H1 (cell line): ENCODE measurements at regions not wholly inside any gene's neighbourhood (a gene's known extent, or its start where the extent isn't known, plus 50 kb on each side); places are given as distances from the start of the nearest gene placed in this dataset.

ENCODE experiments used
- CTCF ChIA-PET: fragments of 300-600 bp; sonication (Branson Sonifier 250); formaldehyde crosslinking; loops from one replicate; lab custom pipeline; 2021; ENCODE audit not compliant: partially characterized antibody; lab: Charles Lee
- POLR2A ChIA-PET: fragments of 300-600 bp; sonication (Branson Sonifier 250); formaldehyde crosslinking; loops from one replicate; lab custom pipeline; 2021; ENCODE audit warnings: inconsistent platforms; ENCODE audit not compliant: partially characterized antibody; lab: Charles Lee
- DNase-seq, 2 experiments: peaks; one replicate each; pipeline versions ENCODE4 v3.0.0 to v3.0.0-alpha.2; 2010 to 2022; ENCODE audit warnings: low spot score in 2 of 2, low read depth in 1 of 2, mixed read lengths in 1 of 2
- FAIRE-seq: peaks from 2 replicates; lab custom pipeline; 2011; peaks lifted over from hg19 to GRCh38; lab: Jason Lieb, UNC
- H2AFZ ChIP-seq: 2 replicates; pipeline ENCODE4 v1.8.1; 2012; ENCODE audit warnings: low read length, inconsistent platforms
- H2AK5ac ChIP-seq: 2 replicates; pipeline ENCODE4 v1.6.1; 2013; ENCODE audit warnings: low read depth, low read length
- H2BK120ac ChIP-seq: replicated peaks from 2 replicates; pipeline ENCODE3; 2013; ENCODE audit warnings: low read depth, low read length, inconsistent platforms
- H2BK12ac ChIP-seq: 2 replicates; pipeline ENCODE4 v1.6.1; 2013; ENCODE audit warnings: low read depth, low read length
- H2BK15ac ChIP-seq: 2 replicates; pipeline ENCODE4 v1.6.1; 2013; ENCODE audit warnings: low read length
- H2BK20ac ChIP-seq: 2 replicates; pipeline ENCODE4 v1.6.1; 2013; ENCODE audit warnings: low read length
- H2BK5ac ChIP-seq: 2 replicates; pipeline ENCODE4 v1.6.1; 2013; ENCODE audit warnings: low read depth, low read length
- H3K14ac ChIP-seq: 2 replicates; pipeline ENCODE4 v1.6.1; 2013; ENCODE audit warnings: inconsistent platforms; ENCODE audit not compliant: insufficient read length
- H3K18ac ChIP-seq: 2 replicates; pipeline ENCODE4 v1.6.1; 2013; ENCODE audit warnings: low read length; ENCODE audit errors: extremely low read depth
- H3K23ac ChIP-seq: 2 replicates; pipeline ENCODE4 v1.6.1; 2013; ENCODE audit warnings: inconsistent platforms; ENCODE audit not compliant: insufficient read length
- H3K23me2 ChIP-seq: 2 replicates; pipeline ENCODE4 v1.6.1; 2013; ENCODE audit warnings: low read depth, low read length
- H3K27ac ChIP-seq: 2 replicates; pipeline ENCODE4 v1.6.1; 2011; ENCODE audit warnings: low read depth, low read length, inconsistent platforms
- H3K27me3 ChIP-seq, 4 experiments: replicated peaks in 1 of 4; 1 replicate in 1 of 4; 2 replicates in 3 of 4; pipeline versions ENCODE4 v1.6.1 to v1.8.1; 2011 to 2013; ENCODE audit warnings: low read length in 3 of 4, mild to moderate bottlenecking in 3 of 4, inconsistent platforms in 2 of 4, mixed read lengths in 2 of 4, moderate library complexity in 1 of 4; ENCODE audit not compliant: control insufficient read depth in 3 of 4, insufficient read depth in 3 of 4; ENCODE audit errors: extremely low read depth in 1 of 4
- H3K36me3 ChIP-seq, 4 experiments: 2 replicates each; pipeline versions ENCODE4 v1.6.1 to v1.8.1; 2011 to 2013; ENCODE audit warnings: mild to moderate bottlenecking in 4 of 4, low read length in 3 of 4, moderate library complexity in 2 of 4, control low read depth in 1 of 4, inconsistent platforms in 1 of 4; ENCODE audit not compliant: insufficient read depth in 4 of 4, control insufficient read depth in 2 of 4
- H3K4ac ChIP-seq: replicated peaks from 2 replicates; pipeline ENCODE3; 2013; ENCODE audit warnings: low read length, low read depth, mixed read lengths, inconsistent platforms; ENCODE audit not compliant: insufficient read length
- H3K4me1 ChIP-seq, 4 experiments: replicated peaks in 1 of 4; 1 replicate in 1 of 4; 2 replicates in 3 of 4; pipeline versions ENCODE4 v1.6.1 to v1.8.1; 2011 to 2013; ENCODE audit warnings: low read length in 3 of 4, inconsistent platforms in 2 of 4, mixed read lengths in 1 of 4; ENCODE audit not compliant: insufficient read depth in 4 of 4, control insufficient read depth in 3 of 4
- H3K4me2 ChIP-seq, 2 experiments: 2 replicates each; pipeline versions ENCODE4 v1.6.1 to v1.8.1; 2011 to 2013; ENCODE audit warnings: low read depth in 2 of 2, low read length in 2 of 2, control low read depth in 1 of 2, inconsistent platforms in 1 of 2, mild to moderate bottlenecking in 1 of 2; ENCODE audit not compliant: insufficient read depth in 1 of 2
- H3K4me3 ChIP-seq, 4 experiments: fragments of 200-600, 300-600 bp in 1 of 4; sonication (generic), shearing (Covaris generic), sonication (Bioruptor Twin) in 1 of 4; 2 replicates each; pipeline versions ENCODE4 v1.5.1 to v1.8.1; 2011 to 2016; ENCODE audit warnings: low read length in 4 of 4, low read depth in 3 of 4, control low read depth in 2 of 4, inconsistent platforms in 2 of 4, mild to moderate bottlenecking in 2 of 4, mixed read lengths in 1 of 4, moderate library complexity in 1 of 4; ENCODE audit not compliant: insufficient read depth in 2 of 4; ENCODE audit errors: extremely low read depth in 1 of 4
- H3K56ac ChIP-seq: replicated peaks from 2 replicates; pipeline ENCODE3; 2013; ENCODE audit warnings: low read depth, mild to moderate bottlenecking, mixed read lengths, low read length, inconsistent platforms; ENCODE audit not compliant: insufficient read length
- H3K79me1 ChIP-seq: 2 replicates; pipeline ENCODE4 v1.6.1; 2013; ENCODE audit warnings: low read depth, low read length, control low read depth
- H3K79me2 ChIP-seq, 2 experiments: 2 replicates each; pipeline versions ENCODE4 v1.6.1 to v1.8.1; 2012 to 2013; ENCODE audit warnings: low read length in 2 of 2, mild to moderate bottlenecking in 2 of 2, inconsistent platforms in 1 of 2; ENCODE audit not compliant: insufficient read depth in 2 of 2, control insufficient read depth in 1 of 2
- H3K9ac ChIP-seq, 4 experiments: replicated peaks in 1 of 4; 1 replicate in 1 of 4; 2 replicates in 3 of 4; pipeline versions ENCODE4 v1.6.1 to v1.8.1; 2011 to 2013; ENCODE audit warnings: low read depth in 3 of 4, low read length in 3 of 4, control low read depth in 2 of 4, mild to moderate bottlenecking in 2 of 4, moderate library complexity in 2 of 4, inconsistent platforms in 1 of 4; ENCODE audit errors: extremely low read depth in 1 of 4
- H3K9me3 ChIP-seq, 2 experiments: 2 replicates each; pipeline versions ENCODE4 v1.6.1 to v1.8.1; 2012 to 2013; ENCODE audit warnings: mild to moderate bottlenecking in 2 of 2, moderate library complexity in 2 of 2, control low read depth in 1 of 2, inconsistent platforms in 1 of 2, low read depth in 1 of 2, low read length in 1 of 2, mixed read lengths in 1 of 2; ENCODE audit not compliant: insufficient read depth in 2 of 2
- H4K20me1 ChIP-seq, 2 experiments: replicated peaks in 1 of 2; 2 replicates each; pipeline versions ENCODE3 to v1.8.1; 2011 to 2013; ENCODE audit warnings: inconsistent platforms in 2 of 2, low read length in 2 of 2, mild to moderate bottlenecking in 1 of 2; ENCODE audit not compliant: insufficient read depth in 2 of 2, control insufficient read depth in 1 of 2
- H4K5ac ChIP-seq: 2 replicates; pipeline ENCODE4 v1.6.1; 2013; ENCODE audit warnings: low read length, low read depth, mixed read lengths, inconsistent platforms; ENCODE audit not compliant: insufficient read length
- H4K8ac ChIP-seq: 2 replicates; pipeline ENCODE4 v1.8.0; 2013; ENCODE audit warnings: mild to moderate bottlenecking, moderate library complexity, low read length, inconsistent platforms; ENCODE audit not compliant: insufficient read depth; ENCODE audit errors: extremely low read depth
- H4K91ac ChIP-seq: replicated peaks from 2 replicates; pipeline ENCODE3; 2013; ENCODE audit warnings: low read length, mixed read lengths, inconsistent platforms; ENCODE audit not compliant: insufficient read length
- ATF3 ChIP-seq: IDR thresholded peaks from 2 replicates; pipeline ENCODE4 v1.6.1; 2011; ENCODE audit warnings: low read depth, mild to moderate bottlenecking, low read length; ENCODE audit not compliant: insufficient read depth
- CHD1 ChIP-seq: IDR thresholded peaks from 2 replicates; pipeline ENCODE4 v1.6.1; 2012; ENCODE audit warnings: low read depth, low read length, improper control_type of control experiment
- EZH2 ChIP-seq: fragments of 200-600 bp; sonication (generic); IDR thresholded peaks from 2 replicates; pipeline ENCODE4 v1.7.1; 2012; ENCODE audit warnings: low read depth, mild to moderate bottlenecking, moderate library complexity, low read length, inconsistent platforms; ENCODE audit not compliant: severe bottlenecking
- HDAC2 ChIP-seq, 2 experiments: fragments of 300-600 bp in 1 of 2; sonication (generic) in 1 of 2; IDR thresholded peaks; 2 replicates each; pipeline ENCODE4 v1.6.1; 2011 to 2012; ENCODE audit warnings: low read depth in 2 of 2, low read length in 2 of 2, mild to moderate bottlenecking in 2 of 2, moderate library complexity in 2 of 2, borderline replicate concordance in 1 of 2, inconsistent platforms in 1 of 2
- JUN ChIP-seq: IDR thresholded peaks from 2 replicates; pipeline ENCODE4 v1.6.1; 2011; ENCODE audit warnings: low read depth, mild to moderate bottlenecking, improper control_type of control experiment, low read length
- KDM5A ChIP-seq: fragments of 200-600 bp; IDR thresholded peaks from 2 replicates; pipeline ENCODE4 v1.7.1; 2012; ENCODE audit warnings: mild to moderate bottlenecking, low read length, inconsistent platforms, mixed read lengths
- RBBP5 ChIP-seq: IDR thresholded peaks from 2 replicates; pipeline ENCODE4 v1.7.1; 2012; ENCODE audit warnings: low read depth, mild to moderate bottlenecking, inconsistent platforms, low read length, moderate library complexity, borderline replicate concordance
- TBP ChIP-seq: IDR thresholded peaks from 2 replicates; pipeline ENCODE4 v1.6.1; 2011; ENCODE audit warnings: low read depth, low read length, improper control_type of control experiment
- USF2 ChIP-seq: IDR thresholded peaks from 2 replicates; pipeline ENCODE4 v1.6.1; 2011; ENCODE audit warnings: low read length, improper control_type of control experiment
- YY1 ChIP-seq: IDR thresholded peaks from 2 replicates; pipeline ENCODE4 v1.6.1; 2011; ENCODE audit warnings: low read depth, mild to moderate bottlenecking, low read length
- WGBS, 2 experiments: shearing (Covaris generic) in 1 of 2; methylation state at CpG; one replicate each; pipeline versions ENCODE4 v1.1.6 to v1.1.7; 2013 to 2015; ENCODE audit warnings: low lambda C conversion rate in 2 of 2, mixed read lengths in 2 of 2, inconsistent platforms in 1 of 2, low coverage in 1 of 2, missing lambda C conversion rate in 1 of 2; ENCODE audit not compliant: insufficient replicate concordance in 2 of 2, insufficient coverage in 1 of 2, insufficient read length in 1 of 2; ENCODE audit errors: extremely low coverage in 1 of 2, missing lambda C conversion rate in 1 of 2; 5-methylcytosine and 5-hydroxymethylcytosine counted together
- TF ChIP-seq, protein P1 (sequence below): IDR thresholded peaks from 2 replicates; pipeline ENCODE4 v1.6.1; 2012; ENCODE audit warnings: low read length, inconsistent platforms

- no peak overlapping the region for H3K27ac ChIP-seq
- H4K20me1 ChIP-seq: no peaks in the 10 kb centered on the region
- ChIA-PET CTCF (no interaction called here), POLR2A (no interaction called here)
- DNase-seq (no peak), FAIRE-seq (no peak)
- no peak overlapping the region for H2AK5ac ChIP-seq
- no peak overlapping the region for H2BK20ac ChIP-seq
- H3K23me2 ChIP-seq: no peaks in the 10 kb centered on the region
- no peak overlapping the region for H2BK12ac ChIP-seq
- no peak overlapping the region for H2AFZ ChIP-seq
- no peak overlapping the region for H4K5ac ChIP-seq
- peaks cover 0 to 2% (median 0%) of the 10 kb centered on the region in 4 experiments; a peak in 1 of 7 replicates for H3K4me1 ChIP-seq
- no peak overlapping the region for H4K8ac ChIP-seq
- no peak overlapping the region for H3K4ac ChIP-seq
- no peak overlapping the region for H3K4me3 ChIP-seq
- H3K23ac ChIP-seq: no peak overlapping the region
- no peaks in the 10 kb centered on the region for H3K79me1 ChIP-seq
- no peak overlapping the region for H3K14ac ChIP-seq
- WGBS, 2 experiments: 100% methylated on average over 1 of the region's 1 CpG; no CpG with 5 or more reads in 1 of the 2 experiments
- no peaks in the 10 kb centered on the region for H3K27me3 ChIP-seq
- no peak overlapping the region for H3K9ac ChIP-seq
- H3K56ac ChIP-seq: no peak overlapping the region
- H2BK120ac ChIP-seq: no peak overlapping the region
- H3K79me2 ChIP-seq: no peaks in the 10 kb centered on the region
- H3K4me2 ChIP-seq: no peak overlapping the region
- H3K9me3 ChIP-seq: no peaks in the 10 kb centered on the region
- H2BK15ac ChIP-seq: no peak overlapping the region
- no peaks in the 10 kb centered on the region for H3K36me3 ChIP-seq
- H3K18ac ChIP-seq: no peak overlapping the region
- no peak overlapping the region for H4K91ac ChIP-seq
- no peak overlapping the region for H2BK5ac ChIP-seq
- TF ChIP-seq TBP (no peak), HDAC2 (IDR thresholded peaks at IDR 0.05; ENCODE audit: borderline replicate concordance in 1 of 2, low read depth in 2 of 2, low read length in 2 of 2) (no peak), YY1 (no peak), RBBP5 (no peak), JUN (no peak), KDM5A (no peak), EZH2 (no peak), ATF3 (no peak), CHD1 (no peak), USF2 (no peak)
- TF ChIP-seq, protein P1, sequence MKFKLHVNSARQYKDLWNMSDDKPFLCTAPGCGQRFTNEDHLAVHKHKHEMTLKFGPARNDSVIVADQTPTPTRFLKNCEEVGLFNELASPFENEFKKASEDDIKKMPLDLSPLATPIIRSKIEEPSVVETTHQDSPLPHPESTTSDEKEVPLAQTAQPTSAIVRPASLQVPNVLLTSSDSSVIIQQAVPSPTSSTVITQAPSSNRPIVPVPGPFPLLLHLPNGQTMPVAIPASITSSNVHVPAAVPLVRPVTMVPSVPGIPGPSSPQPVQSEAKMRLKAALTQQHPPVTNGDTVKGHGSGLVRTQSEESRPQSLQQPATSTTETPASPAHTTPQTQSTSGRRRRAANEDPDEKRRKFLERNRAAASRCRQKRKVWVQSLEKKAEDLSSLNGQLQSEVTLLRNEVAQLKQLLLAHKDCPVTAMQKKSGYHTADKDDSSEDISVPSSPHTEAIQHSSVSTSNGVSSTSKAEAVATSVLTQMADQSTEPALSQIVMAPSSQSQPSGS: no peak
Observed at GRCh38 chr2:51218047-51218446, 186.1 kb upstream of the NRXN1 start.
